ENCODE measurements at regions not wholly inside any gene's neighbourhood (a gene's known extent, or its start where the extent isn't known, plus 50 kb on each side); places are given as distances from the start of the nearest gene placed in this dataset.

DNA sequence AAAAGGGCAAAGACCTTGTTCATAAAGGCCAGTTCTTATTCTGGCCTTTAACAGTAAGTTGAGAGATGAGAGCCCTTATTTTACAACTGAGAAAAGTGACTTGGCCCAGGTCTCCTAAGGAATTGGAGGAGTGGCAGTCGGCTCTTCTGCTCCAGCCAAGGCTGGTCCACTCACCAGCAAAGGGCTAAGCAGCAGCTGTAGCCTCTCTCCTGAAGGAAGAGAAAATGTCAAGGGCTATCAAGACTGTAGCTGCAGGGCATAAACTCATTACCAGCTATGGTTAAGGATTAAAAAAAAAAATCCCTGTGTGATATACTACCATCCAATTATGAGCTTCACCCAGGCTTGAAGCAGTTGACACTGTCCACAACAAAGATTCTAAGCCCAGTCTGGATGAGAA, 138.6 kb upstream of the RAD23B start:
- no peak for DNase-seq (ENCODE audit: low spot score in 2 of 2)
- intact Hi-C loops (cut with DNase I; ENCODE audit: low total_unique reads): no loop called here
- WGBS, 2 donors: 64 to 65% methylated on average over 1 of the region's 1 CpG
- TF ChIP-seq, protein P1, sequence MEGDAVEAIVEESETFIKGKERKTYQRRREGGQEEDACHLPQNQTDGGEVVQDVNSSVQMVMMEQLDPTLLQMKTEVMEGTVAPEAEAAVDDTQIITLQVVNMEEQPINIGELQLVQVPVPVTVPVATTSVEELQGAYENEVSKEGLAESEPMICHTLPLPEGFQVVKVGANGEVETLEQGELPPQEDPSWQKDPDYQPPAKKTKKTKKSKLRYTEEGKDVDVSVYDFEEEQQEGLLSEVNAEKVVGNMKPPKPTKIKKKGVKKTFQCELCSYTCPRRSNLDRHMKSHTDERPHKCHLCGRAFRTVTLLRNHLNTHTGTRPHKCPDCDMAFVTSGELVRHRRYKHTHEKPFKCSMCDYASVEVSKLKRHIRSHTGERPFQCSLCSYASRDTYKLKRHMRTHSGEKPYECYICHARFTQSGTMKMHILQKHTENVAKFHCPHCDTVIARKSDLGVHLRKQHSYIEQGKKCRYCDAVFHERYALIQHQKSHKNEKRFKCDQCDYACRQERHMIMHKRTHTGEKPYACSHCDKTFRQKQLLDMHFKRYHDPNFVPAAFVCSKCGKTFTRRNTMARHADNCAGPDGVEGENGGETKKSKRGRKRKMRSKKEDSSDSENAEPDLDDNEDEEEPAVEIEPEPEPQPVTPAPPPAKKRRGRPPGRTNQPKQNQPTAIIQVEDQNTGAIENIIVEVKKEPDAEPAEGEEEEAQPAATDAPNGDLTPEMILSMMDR (IDR thresholded peaks at IDR 0.05): no peak
- no peak overlapping the region for H3K4me3 ChIP-seq (ENCODE audit: low read depth, poor library complexity, severe bottlenecking)

DNA sequence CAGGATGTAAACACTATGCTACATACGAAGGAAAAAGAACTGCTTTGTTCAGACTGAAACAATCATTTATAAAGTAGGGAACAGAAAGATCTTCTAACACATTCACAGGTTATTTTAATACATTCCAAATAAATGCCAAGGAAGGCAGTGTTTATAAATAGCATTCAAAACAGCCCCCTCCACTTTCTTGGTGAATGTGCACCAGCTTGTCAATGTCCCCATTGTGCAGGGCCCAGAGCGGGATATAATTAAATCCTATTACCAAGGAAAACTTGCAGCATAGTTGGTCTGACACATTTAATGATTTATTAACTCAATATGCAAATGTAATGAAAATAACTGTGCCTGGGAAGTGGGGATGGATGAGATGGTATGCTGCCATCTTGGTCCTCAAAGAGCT, 135.9 kb upstream of the RAD23B start:
- no peak for TF ChIP-seq POLR2A (IDR thresholded peaks at IDR 0.05)
- TF ChIP-seq, protein P1 (IDR thresholded peaks at IDR 0.05): no peak
- DNase-seq (ENCODE audit: low spot score in 2 of 2): no peak
- intact Hi-C loops (cut with DNase I; ENCODE audit: low total_unique reads): no loop called here
- 67 to 78% methylated on average over 2 of the region's 2 CpGs for WGBS, 2 donors
- no peak overlapping the region for H3K4me3 ChIP-seq (ENCODE audit: low read depth, poor library complexity, severe bottlenecking)

DNA sequence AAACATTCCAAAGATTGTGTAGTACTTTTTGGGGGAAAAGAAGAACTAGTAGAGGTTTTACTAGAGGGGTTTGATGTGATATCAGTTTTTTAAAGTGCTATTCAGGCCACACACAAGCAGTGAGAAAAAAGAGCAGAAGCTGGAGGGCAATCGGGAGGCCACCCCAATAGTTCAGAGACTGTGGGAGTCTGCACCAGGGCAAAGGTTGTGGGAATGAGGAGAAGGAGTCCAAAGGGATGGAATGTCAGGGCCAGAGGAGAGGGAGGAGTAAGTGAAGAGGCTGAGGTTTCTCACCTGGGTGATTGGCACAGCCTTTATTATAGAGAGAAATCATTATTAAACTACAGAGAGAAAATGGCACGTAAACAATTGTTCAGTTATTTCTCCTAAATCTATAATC, 134.9 kb upstream of the RAD23B start:
- WGBS, 2 donors: 87 to 94% methylated on average over 2 of the region's 2 CpGs
- DNase-seq (ENCODE audit: low spot score in 2 of 2): no peak
- intact Hi-C loops (cut with DNase I; ENCODE audit: low total_unique reads): no loop called here
- TF ChIP-seq, protein P1 (IDR thresholded peaks at IDR 0.05): no peak
- TF ChIP-seq POLR2A (IDR thresholded peaks at IDR 0.05): no peak
- no peak overlapping the region for H3K4me3 ChIP-seq (ENCODE audit: low read depth, poor library complexity, severe bottlenecking)

DNA sequence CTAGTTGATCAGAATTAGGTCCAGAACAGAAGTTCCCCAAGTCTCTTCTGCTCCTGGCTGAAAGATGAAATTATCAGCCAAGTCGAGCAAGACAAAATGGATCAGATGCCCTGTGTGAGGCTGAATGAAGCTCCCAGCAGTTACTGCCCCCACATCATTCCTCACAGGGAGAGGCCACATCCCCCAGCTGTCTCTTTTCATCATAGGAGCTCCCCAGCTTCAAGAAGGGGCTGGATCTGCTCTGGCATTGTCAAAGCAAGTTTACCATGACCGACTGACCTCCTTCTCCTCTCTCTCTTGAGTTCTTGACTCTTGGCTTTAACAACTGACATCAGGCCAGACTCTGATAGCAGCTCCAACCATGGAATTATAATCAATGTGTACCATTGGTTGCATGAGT, 133.3 kb upstream of the RAD23B start:
- no peak overlapping the region for H3K4me3 ChIP-seq (ENCODE audit: low read depth, poor library complexity, severe bottlenecking)
- 64 to 69% methylated on average over 2 of the region's 2 CpGs for WGBS, 2 donors
- DNase-seq (ENCODE audit: low spot score in 2 of 2): no peak
- intact Hi-C loops (cut with DNase I; ENCODE audit: low total_unique reads): no loop called here
- TF ChIP-seq POLR2A (IDR thresholded peaks at IDR 0.05): no peak
- TF ChIP-seq, protein P1 (IDR thresholded peaks at IDR 0.05): no peak

DNA sequence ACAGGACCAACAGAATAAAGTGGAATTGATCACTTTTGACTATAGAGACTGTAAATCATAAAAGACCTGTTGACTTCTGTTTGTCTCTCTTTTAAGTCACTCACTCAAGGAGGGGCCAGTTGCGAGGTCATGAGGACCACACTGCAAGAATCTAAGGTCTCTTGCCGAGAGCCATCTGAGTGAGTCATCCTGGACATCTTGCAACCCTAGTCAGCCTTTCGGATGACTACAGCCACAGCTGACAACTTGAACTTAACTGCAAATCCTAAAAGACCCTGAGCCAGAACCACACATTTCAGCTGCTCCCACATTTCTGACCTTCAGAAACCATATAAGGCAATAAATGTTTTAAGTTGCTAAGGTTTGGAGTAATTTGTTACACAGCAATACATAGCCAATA, 129.7 kb upstream of the RAD23B start:
- TF ChIP-seq POLR2A (IDR thresholded peaks at IDR 0.05): no peak
- TF ChIP-seq, protein P1 (IDR thresholded peaks at IDR 0.05): no peak
- 63 to 67% methylated on average over 3 of the region's 3 CpGs for WGBS, 2 donors
- intact Hi-C loops (cut with DNase I; ENCODE audit: low total_unique reads): no loop called here
- no peak overlapping the region for H3K4me3 ChIP-seq (ENCODE audit: low read depth, poor library complexity, severe bottlenecking)
- DNase-seq (ENCODE audit: low spot score in 2 of 2): no peak

DNA sequence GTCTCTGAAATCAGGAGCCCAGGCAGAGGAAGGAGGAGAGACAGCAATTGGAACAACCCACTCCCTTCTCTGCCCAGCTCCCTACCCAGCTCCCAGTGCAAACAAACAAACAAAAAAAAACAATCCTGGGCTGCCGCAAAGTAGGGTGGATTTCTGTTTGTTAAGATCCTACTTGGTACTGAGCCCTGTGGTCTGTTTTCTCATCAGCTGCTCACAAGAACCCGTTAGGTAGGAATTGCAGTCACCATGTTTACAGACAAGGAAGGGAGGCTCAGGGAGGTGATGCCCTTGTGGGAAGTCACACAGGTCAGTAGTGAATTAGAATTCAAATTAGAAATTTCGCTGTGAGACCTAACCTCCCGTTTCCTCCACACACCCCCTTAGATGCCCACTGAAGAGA, 128.8 kb upstream of the RAD23B start:
- intact Hi-C loops (cut with DNase I; ENCODE audit: low total_unique reads): no loop called here
- no peak overlapping the region for H3K4me3 ChIP-seq (ENCODE audit: low read depth, poor library complexity, severe bottlenecking)
- DNase-seq (ENCODE audit: low spot score in 2 of 2): no peak
- WGBS, 2 donors: 73 to 84% methylated on average over 4 of the region's 4 CpGs
- no peak for TF ChIP-seq POLR2A (IDR thresholded peaks at IDR 0.05)
- TF ChIP-seq, protein P1 (IDR thresholded peaks at IDR 0.05): no peak
